ENCODE measurements at regions not wholly inside any gene's neighbourhood (a gene's known extent, or its start where the extent isn't known, plus 50 kb on each side); places are given as distances from the start of the nearest gene placed in this dataset.

DNA sequence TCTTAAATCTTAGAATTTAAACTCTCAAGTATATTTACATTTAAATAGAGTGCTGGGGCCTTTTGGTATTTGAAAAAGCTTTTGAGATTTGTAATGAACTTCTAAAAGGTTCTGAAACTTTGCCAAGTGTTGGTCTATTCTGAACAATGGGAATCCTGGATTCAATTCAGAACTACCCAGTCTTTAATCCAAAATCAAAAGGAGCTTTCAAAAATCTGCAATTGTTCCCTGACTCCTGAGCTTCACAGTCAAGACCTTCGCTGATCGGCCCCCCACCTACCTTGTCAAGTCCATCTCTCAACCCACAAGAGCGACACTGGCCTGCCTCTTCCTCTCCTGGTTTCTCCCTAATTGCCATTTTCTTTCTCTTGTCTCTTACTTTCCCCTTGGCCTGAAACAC is 666.1 kb upstream of the BOD1L1 start:
- WGBS: 86% methylated on average over 3 of the region's 3 CpGs
- Histone ChIP-seq H3K4me3 (no peak overlapping the region), H3K27me3 (no peaks in the 10 kb centered on the region), H3K4me1 (no peaks in the 10 kb centered on the region), H3K27ac (no peak overlapping the region), H3K9me3 (no peaks in the 10 kb centered on the region), H3K36me3 (no peaks in the 10 kb centered on the region)
- TF ChIP-seq POLR2A (IDR thresholded peaks at IDR 0.05): no peak
- no peak for TF ChIP-seq EP300 (IDR thresholded peaks at IDR 0.05)
- TF ChIP-seq POLR2AphosphoS5 (IDR thresholded peaks at IDR 0.05): no peak
- TF ChIP-seq, protein P1, sequence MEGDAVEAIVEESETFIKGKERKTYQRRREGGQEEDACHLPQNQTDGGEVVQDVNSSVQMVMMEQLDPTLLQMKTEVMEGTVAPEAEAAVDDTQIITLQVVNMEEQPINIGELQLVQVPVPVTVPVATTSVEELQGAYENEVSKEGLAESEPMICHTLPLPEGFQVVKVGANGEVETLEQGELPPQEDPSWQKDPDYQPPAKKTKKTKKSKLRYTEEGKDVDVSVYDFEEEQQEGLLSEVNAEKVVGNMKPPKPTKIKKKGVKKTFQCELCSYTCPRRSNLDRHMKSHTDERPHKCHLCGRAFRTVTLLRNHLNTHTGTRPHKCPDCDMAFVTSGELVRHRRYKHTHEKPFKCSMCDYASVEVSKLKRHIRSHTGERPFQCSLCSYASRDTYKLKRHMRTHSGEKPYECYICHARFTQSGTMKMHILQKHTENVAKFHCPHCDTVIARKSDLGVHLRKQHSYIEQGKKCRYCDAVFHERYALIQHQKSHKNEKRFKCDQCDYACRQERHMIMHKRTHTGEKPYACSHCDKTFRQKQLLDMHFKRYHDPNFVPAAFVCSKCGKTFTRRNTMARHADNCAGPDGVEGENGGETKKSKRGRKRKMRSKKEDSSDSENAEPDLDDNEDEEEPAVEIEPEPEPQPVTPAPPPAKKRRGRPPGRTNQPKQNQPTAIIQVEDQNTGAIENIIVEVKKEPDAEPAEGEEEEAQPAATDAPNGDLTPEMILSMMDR (IDR thresholded peaks at IDR 0.05): no peak
- DNase-seq (ENCODE audit: low spot score in 2 of 2): no peak

DNA sequence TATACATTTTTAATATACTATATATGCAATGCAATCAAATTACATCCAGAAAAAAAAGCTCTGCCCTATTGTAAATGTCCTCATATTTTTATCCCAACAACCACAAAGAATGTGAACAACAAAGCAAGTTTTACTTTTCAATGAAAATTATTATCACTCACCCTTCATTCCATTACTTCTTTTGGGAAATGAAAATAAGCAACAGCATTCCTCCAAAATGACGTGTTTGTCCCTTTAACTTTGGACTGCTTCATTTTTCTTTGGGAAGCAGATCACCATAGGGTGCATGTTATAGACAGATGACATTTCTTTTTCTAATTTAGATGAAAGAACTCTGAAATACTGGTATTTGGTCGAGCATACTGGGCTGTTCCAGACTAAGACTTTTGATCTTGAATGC is 667.1 kb upstream of the BOD1L1 start:
- no peak for DNase-seq (ENCODE audit: low spot score in 2 of 2)
- TF ChIP-seq, protein P1 (IDR thresholded peaks at IDR 0.05): no peak
- TF ChIP-seq POLR2AphosphoS5 (IDR thresholded peaks at IDR 0.05) (no peak), EP300 (IDR thresholded peaks at IDR 0.05) (no peak)
- Histone ChIP-seq H3K27me3 (no peaks in the 10 kb centered on the region), H3K4me1 (no peaks in the 10 kb centered on the region), H3K4me3 (no peak overlapping the region), H3K27ac (no peak overlapping the region), H3K9me3 (no peaks in the 10 kb centered on the region), H3K36me3 (no peaks in the 10 kb centered on the region)
- 49% methylated on average over 2 of the region's 2 CpGs for WGBS

DNA sequence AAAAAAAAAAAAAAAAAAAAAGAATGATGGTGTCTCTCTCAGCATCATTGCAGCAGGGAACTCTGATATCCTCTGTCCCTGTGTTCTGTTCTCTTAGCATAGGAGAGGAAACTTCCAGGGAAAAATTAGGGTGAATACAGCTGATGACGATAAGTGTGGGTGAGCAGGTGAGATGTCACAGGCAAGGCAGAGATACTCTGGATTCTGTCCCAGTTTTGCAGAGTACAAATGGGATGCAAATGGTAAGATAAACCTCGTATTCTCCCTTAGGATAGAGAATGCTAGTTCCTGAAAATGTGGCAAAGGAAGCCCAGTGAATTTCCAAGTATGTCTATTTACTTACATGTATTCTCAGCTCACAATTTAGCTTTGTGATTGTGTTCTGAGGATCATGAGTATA is 671.6 kb upstream of the BOD1L1 start:
- no peaks in the 10 kb centered on the region for H3K36me3 ChIP-seq
- no peaks in the 10 kb centered on the region for H3K4me1 ChIP-seq
- WGBS: 52% methylated on average over 2 of the region's 2 CpGs
- no peak overlapping the region for H3K27ac ChIP-seq
- H3K4me3 ChIP-seq: no peak overlapping the region
- no peaks in the 10 kb centered on the region for H3K27me3 ChIP-seq
- TF ChIP-seq EP300 (IDR thresholded peaks at IDR 0.05) (no peak), POLR2A (IDR thresholded peaks at IDR 0.05) (no peak), POLR2AphosphoS5 (IDR thresholded peaks at IDR 0.05) (no peak)
- TF ChIP-seq, protein P1 (IDR thresholded peaks at IDR 0.05): no peak
- H3K9me3 ChIP-seq: no peaks in the 10 kb centered on the region
- no peak for DNase-seq (ENCODE audit: low spot score in 2 of 2)

DNA sequence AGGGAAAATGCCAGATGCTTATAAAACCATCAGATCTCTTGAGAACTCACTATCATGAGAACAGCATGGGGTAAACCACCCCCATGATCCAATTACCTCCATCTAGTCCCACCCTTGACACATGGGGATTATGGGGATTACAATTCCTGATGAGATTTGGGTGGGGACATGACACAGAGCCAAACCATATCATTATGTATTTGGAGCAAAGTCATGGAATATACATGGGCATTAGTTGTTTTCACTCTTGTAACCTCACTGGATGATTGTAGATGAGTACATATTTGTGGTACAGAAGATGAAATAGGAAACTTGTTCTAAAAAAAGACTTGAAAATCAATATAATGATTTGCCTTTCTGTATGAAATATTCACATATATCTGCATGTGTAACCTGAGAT is 674.5 kb upstream of the BOD1L1 start:
- H3K36me3 ChIP-seq: no peaks in the 10 kb centered on the region
- no peaks in the 10 kb centered on the region for H3K27me3 ChIP-seq
- TF ChIP-seq EP300 (IDR thresholded peaks at IDR 0.05) (no peak), POLR2AphosphoS5 (IDR thresholded peaks at IDR 0.05) (no peak), POLR2A (IDR thresholded peaks at IDR 0.05) (no peak)
- TF ChIP-seq, protein P1 (IDR thresholded peaks at IDR 0.05): no peak
- no peak for DNase-seq (ENCODE audit: low spot score in 2 of 2)
- no peak overlapping the region for H3K4me3 ChIP-seq
- H3K9me3 ChIP-seq: no peaks in the 10 kb centered on the region
- H3K4me1 ChIP-seq: no peaks in the 10 kb centered on the region
- no peak overlapping the region for H3K27ac ChIP-seq

DNA sequence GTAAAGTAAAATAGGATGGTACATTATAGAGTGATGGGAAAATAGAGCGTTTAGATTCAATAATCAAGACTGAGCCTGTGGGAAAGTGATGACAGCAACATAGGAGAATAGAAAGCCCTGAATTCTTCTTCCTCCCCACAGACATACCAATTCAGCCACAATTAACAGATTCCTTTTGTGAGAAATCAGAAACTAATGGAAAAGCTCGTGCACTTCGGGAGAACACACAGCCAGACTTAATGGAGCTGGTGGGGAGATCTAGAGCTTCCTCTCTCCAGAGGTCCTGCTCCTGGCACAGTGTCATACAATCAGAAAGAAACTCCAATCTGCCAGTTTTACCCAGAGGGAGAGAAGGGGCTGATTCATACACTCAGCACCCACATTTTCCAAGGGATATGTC is 676.3 kb upstream of the BOD1L1 start:
- TF ChIP-seq POLR2AphosphoS5 (IDR thresholded peaks at IDR 0.05): no peak
- TF ChIP-seq POLR2A (IDR thresholded peaks at IDR 0.05): no peak
- no peak for TF ChIP-seq EP300 (IDR thresholded peaks at IDR 0.05)
- TF ChIP-seq, protein P1 (IDR thresholded peaks at IDR 0.05): no peak
- no peaks in the 10 kb centered on the region for H3K27me3 ChIP-seq
- H3K36me3 ChIP-seq: no peaks in the 10 kb centered on the region
- DNase-seq (ENCODE audit: low spot score in 2 of 2): no peak
- H3K4me1 ChIP-seq: peaks cover 8% of the 10 kb centered on the region
- H3K27ac ChIP-seq: no peak overlapping the region
- H3K4me3 ChIP-seq: no peak overlapping the region
- WGBS: 62% methylated on average over 3 of the region's 3 CpGs
- H3K9me3 ChIP-seq: no peaks in the 10 kb centered on the region
